HepG2 (cell line): ENCODE measurements at regions not wholly inside any gene's neighbourhood (a gene's known extent, or its start where the extent isn't known, plus 50 kb on each side); places are given as distances from the start of the nearest gene placed in this dataset.

ENCODE experiments used
- ATAC-seq: fragments of 200-7000 bp; cut with Tn5 transposase; 3 replicates; pipeline ENCODE4 v1.9.1; 2020; ENCODE audit warnings: mild to moderate bottlenecking, moderate library complexity
- BruUV-seq: library from RNA; stranded (reverse); fragments of 400-500 nt; replicated peaks from 2 replicates; lab custom pipeline; 2021; lab: Mats Ljungman, UMichigan
- CTCF ChIA-PET: fragments of 300-600 bp; formaldehyde crosslinking; extraction: SDS; loops from one replicate; lab custom pipeline; 2021; ENCODE audit warnings: low total read pairs, inconsistent platforms, low intra/inter-chr PET ratio; lab: Yijun Ruan, JAX
- POLR2A ChIA-PET: fragments of 350-600 bp; sonication (Branson Sonifier 250); formaldehyde crosslinking; loops from one replicate; lab custom pipeline; 2020; ENCODE audit warnings: antibody characterized with exemption, inconsistent platforms; lab: Yijun Ruan, JAX
- DNase-seq: peaks from one replicate; pipeline ENCODE4 v3.0.0-alpha.2; 2015; ENCODE audit warnings: low spot score
- FAIRE-seq: peaks from 3 replicates; lab custom pipeline; 2011; peaks lifted over from hg19 to GRCh38; lab: Jason Lieb, UNC
- H2AFZ ChIP-seq: one replicate; pipeline ENCODE4 v1.6.1; 2011; ENCODE audit warnings: low read length, inconsistent platforms
- H3K27ac ChIP-seq: fragments of 300-600 bp; 3 replicates; pipeline ENCODE4 v1.8.0; 2011; ENCODE audit warnings: mixed run types, mild to moderate bottlenecking, mixed read lengths, low read length, inconsistent platforms; ENCODE audit not compliant: insufficient read depth; ENCODE audit errors: extremely low read length
- H3K27me3 ChIP-seq, 2 experiments: fragments of 200-600 bp in 1 of 2; 2 replicates in 1 of 2; 3 replicates in 1 of 2; pipeline versions ENCODE4 v1.6.0 to v1.8.0; 2011; ENCODE audit warnings: low read length in 2 of 2, mild to moderate bottlenecking in 2 of 2, moderate library complexity in 2 of 2, inconsistent platforms in 1 of 2; ENCODE audit not compliant: insufficient read depth in 2 of 2, control insufficient read depth in 1 of 2
- H3K36me3 ChIP-seq, 2 experiments: fragments of 200-600 bp in 1 of 2; replicated peaks in 1 of 2; 2 replicates in 1 of 2; 3 replicates in 1 of 2; pipeline versions ENCODE4 v1.5.1 to v1.8.0; 2011; ENCODE audit warnings: low read length in 2 of 2, inconsistent platforms in 1 of 2; ENCODE audit not compliant: insufficient read depth in 2 of 2, control insufficient read depth in 1 of 2
- H3K4me1 ChIP-seq: 2 replicates; pipeline ENCODE4 v1.5.1; 2012; ENCODE audit warnings: low read length, inconsistent platforms; ENCODE audit not compliant: insufficient read depth
- H3K4me2 ChIP-seq: 2 replicates; pipeline ENCODE4 v1.6.0; 2011; ENCODE audit warnings: low read depth, low read length, inconsistent platforms
- H3K4me3 ChIP-seq, 3 experiments: fragments of 200-600 bp in 1 of 3; sonication (generic), shearing (Covaris generic) in 1 of 3; replicated peaks in 1 of 3; 2 replicates each; pipeline ENCODE4 v1.5.1; 2011 to 2016; ENCODE audit warnings: low read length in 3 of 3, inconsistent platforms in 2 of 3, low read depth in 2 of 3, mild to moderate bottlenecking in 2 of 3, control low read depth in 1 of 3, mixed read lengths in 1 of 3; ENCODE audit not compliant: insufficient read depth in 1 of 3
- H3K79me2 ChIP-seq: one replicate; pipeline ENCODE4 v1.6.1; 2011; ENCODE audit warnings: low read length, inconsistent platforms; ENCODE audit not compliant: insufficient read depth
- H3K9ac ChIP-seq: 2 replicates; pipeline ENCODE4 v1.6.0; 2011; ENCODE audit warnings: mild to moderate bottlenecking, low read depth, low read length, inconsistent platforms; ENCODE audit not compliant: insufficient read depth
- H3K9me3 ChIP-seq: 2 replicates; pipeline ENCODE4 v1.5.1; 2012; ENCODE audit warnings: mild to moderate bottlenecking, low read length
- H4K20me1 ChIP-seq: 2 replicates; pipeline ENCODE4 v1.6.0; 2011; ENCODE audit warnings: inconsistent platforms, mild to moderate bottlenecking, low read length, moderate library complexity; ENCODE audit not compliant: insufficient read depth
- FOSL2 ChIP-seq: sonication (generic); formaldehyde crosslinking; IDR thresholded peaks from 2 replicates; pipeline ENCODE4 v1.4.0; 2020; ENCODE audit warnings: missing genetic modification reagents
- FOXJ3 ChIP-seq: sonication (generic); formaldehyde crosslinking; IDR thresholded peaks from 2 replicates; pipeline ENCODE4 v1.4.0; 2020; ENCODE audit warnings: missing genetic modification reagents, mild to moderate bottlenecking, borderline replicate concordance
- IRF2 ChIP-seq: IDR thresholded peaks from 2 replicates; pipeline ENCODE4 v1.6.1; 2018; ENCODE audit warnings: missing genetic modification reagents, missing compliant biosample characterization
- RFX1 ChIP-seq: fragments of 450-650 bp; IDR thresholded peaks from 2 replicates; pipeline ENCODE4 v1.6.1; 2017
- THYN1 ChIP-seq: sonication (generic); formaldehyde crosslinking; IDR thresholded peaks from 2 replicates; pipeline ENCODE4 v1.8.1; 2023; ENCODE audit warnings: low read depth, mild to moderate bottlenecking, moderate library complexity, missing genetic modification reagents, borderline replicate concordance
- WIZ ChIP-seq: sonication (generic); formaldehyde crosslinking; IDR thresholded peaks from 2 replicates; pipeline ENCODE4 v1.5.1; 2020; ENCODE audit warnings: mild to moderate bottlenecking, missing genetic modification reagents
- ZNF512B ChIP-seq: sonication (generic); formaldehyde crosslinking; IDR thresholded peaks from 2 replicates; pipeline ENCODE4 v1.5.1; 2020; ENCODE audit warnings: missing genetic modification reagents, mild to moderate bottlenecking, borderline replicate concordance
- ZNF563 ChIP-seq: sonication (generic); formaldehyde crosslinking; IDR thresholded peaks from 2 replicates; pipeline ENCODE4 v1.8.0; 2022; ENCODE audit warnings: mild to moderate bottlenecking, moderate library complexity, missing genetic modification reagents
- ZNF780A ChIP-seq: sonication (generic); formaldehyde crosslinking; IDR thresholded peaks from 2 replicates; pipeline ENCODE4 v1.8.0; 2022; ENCODE audit warnings: mild to moderate bottlenecking, missing genetic modification reagents, moderate library complexity
- WGBS: methylation state at CpG from one replicate; pipeline ENCODE4 v1.1.6; 2017; ENCODE audit warnings: low lambda C conversion rate; 5-methylcytosine and 5-hydroxymethylcytosine counted together
- in situ Hi-C: cut with HindIII; loops from 2 replicates; pipeline ENCODE4 v1.10.0; 2017; ENCODE audit warnings: low pct_unique_long_range_greater_than_20kb; ENCODE audit not compliant: extremely low pct_ligation_motif_present
- intact Hi-C: fragments of 100-400 bp; cut with micrococcal nuclease; formaldehyde crosslinking; loops from one replicate; pipeline ENCODE4 v1.10.0; 2022; ENCODE audit not compliant: unreplicated experiment
- TF ChIP-seq, protein P1 (sequence below): sonication (generic); formaldehyde crosslinking; IDR thresholded peaks from 2 replicates; pipeline ENCODE4 v1.5.0; 2020; ENCODE audit warnings: missing genetic modification reagents

DNA sequence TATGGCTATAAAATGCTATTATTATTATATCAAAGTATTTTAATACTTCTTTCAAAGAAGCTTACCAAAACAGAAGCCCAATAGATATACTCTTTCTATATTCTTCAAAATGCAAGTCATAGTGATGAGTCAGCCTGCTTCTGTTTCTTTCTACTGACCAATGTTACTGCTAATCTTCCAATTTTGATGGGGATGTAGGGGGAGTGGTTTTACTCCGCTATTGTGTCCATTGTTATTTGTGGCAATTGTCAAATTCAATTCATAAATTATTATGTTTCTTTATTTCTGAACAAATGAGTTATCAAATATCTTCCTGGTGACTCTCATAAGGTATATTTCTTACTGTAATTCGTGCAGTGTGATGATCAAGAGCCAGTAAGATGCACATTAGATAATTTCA is 221.5 kb upstream of the DEFB112 start:
- no peaks in the 10 kb centered on the region for H3K27me3 ChIP-seq
- ChIA-PET CTCF (no interaction called here), POLR2A (no interaction called here)
- BruUV-seq: no TSS peak
- ATAC-seq (no peak), DNase-seq (no peak), FAIRE-seq (no peak)
- H3K9ac ChIP-seq: no peak overlapping the region
- H3K27ac ChIP-seq: no peak overlapping the region
- no peaks in the 10 kb centered on the region for H4K20me1 ChIP-seq
- H3K4me3 ChIP-seq: no peak overlapping the region
- TF ChIP-seq FOSL2 (CRISPR knock-in tag) (no peak), FOXJ3 (CRISPR knock-in tag) (no peak), ZNF512B (CRISPR knock-in tag) (no peak), ZNF563 (CRISPR knock-in tag) (no peak), WIZ (CRISPR knock-in tag) (no peak), THYN1 (no peak), ZNF780A (no peak), RFX1 (no peak), IRF2 (CRISPR knock-in tag) (no peak)
- TF ChIP-seq, protein P1, sequence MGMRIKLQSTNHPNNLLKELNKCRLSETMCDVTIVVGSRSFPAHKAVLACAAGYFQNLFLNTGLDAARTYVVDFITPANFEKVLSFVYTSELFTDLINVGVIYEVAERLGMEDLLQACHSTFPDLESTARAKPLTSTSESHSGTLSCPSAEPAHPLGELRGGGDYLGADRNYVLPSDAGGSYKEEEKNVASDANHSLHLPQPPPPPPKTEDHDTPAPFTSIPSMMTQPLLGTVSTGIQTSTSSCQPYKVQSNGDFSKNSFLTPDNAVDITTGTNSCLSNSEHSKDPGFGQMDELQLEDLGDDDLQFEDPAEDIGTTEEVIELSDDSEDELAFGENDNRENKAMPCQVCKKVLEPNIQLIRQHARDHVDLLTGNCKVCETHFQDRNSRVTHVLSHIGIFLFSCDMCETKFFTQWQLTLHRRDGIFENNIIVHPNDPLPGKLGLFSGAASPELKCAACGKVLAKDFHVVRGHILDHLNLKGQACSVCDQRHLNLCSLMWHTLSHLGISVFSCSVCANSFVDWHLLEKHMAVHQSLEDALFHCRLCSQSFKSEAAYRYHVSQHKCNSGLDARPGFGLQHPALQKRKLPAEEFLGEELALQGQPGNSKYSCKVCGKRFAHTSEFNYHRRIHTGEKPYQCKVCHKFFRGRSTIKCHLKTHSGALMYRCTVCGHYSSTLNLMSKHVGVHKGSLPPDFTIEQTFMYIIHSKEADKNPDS: no peak
- 3% methylated on average over 2 of the region's 2 CpGs for WGBS
- no peaks in the 10 kb centered on the region for H3K4me1 ChIP-seq
- no peaks in the 10 kb centered on the region for H3K9me3 ChIP-seq
- H3K4me2 ChIP-seq: no peak overlapping the region
- intact Hi-C loops: no loop called here
- no peak overlapping the region for H2AFZ ChIP-seq
- in situ Hi-C loops: no loop called here
- H3K79me2 ChIP-seq: no peaks in the 10 kb centered on the region
- no peaks in the 10 kb centered on the region for H3K36me3 ChIP-seq
